Cardiac muscle cell (in vitro differentiated cells and primary cell): ENCODE measurements at regions not wholly inside any gene's neighbourhood (a gene's known extent, or its start where the extent isn't known, plus 50 kb on each side); places are given as distances from the start of the nearest gene placed in this dataset.

ENCODE experiments used
- DNase-seq, 2 donors: peaks; one replicate each; pipeline versions ENCODE4 v3.0.0 to v3.0.0-alpha.2; 2010 to 2017; ENCODE audit warnings: low read depth in 1 of 2, low spot score in 1 of 2
- H3K27ac ChIP-seq: fragments of 200-600 bp; sonication (generic); 2 replicates; pipeline ENCODE4 v1.5.1; 2016
- H3K27me3 ChIP-seq: fragments of 200-600 bp; sonication (generic); 2 replicates; pipeline ENCODE4 v1.6.0; 2016; ENCODE audit warnings: control low read depth
- H3K36me3 ChIP-seq: fragments of 200-600 bp; sonication (generic); 2 replicates; pipeline ENCODE4 v1.5.1; 2016; ENCODE audit warnings: control low read depth
- H3K4me1 ChIP-seq: fragments of 200-600 bp; sonication (generic); 2 replicates; pipeline ENCODE4 v1.8.1; 2017; ENCODE audit warnings: low read depth, mild to moderate bottlenecking, mixed run types
- H3K4me3 ChIP-seq: fragments of 200-600 bp; sonication (generic); 2 replicates; pipeline ENCODE4 v1.5.1; 2016; ENCODE audit warnings: mild to moderate bottlenecking
- H3K9me3 ChIP-seq: fragments of 200-600 bp; sonication (generic); 2 replicates; pipeline ENCODE4 v1.5.1; 2017; ENCODE audit warnings: low read depth, mild to moderate bottlenecking, control low read depth
- CTCF ChIP-seq: IDR thresholded peaks from 2 replicates; pipeline ENCODE4 v1.5.1; 2012; ENCODE audit warnings: low read depth, mild to moderate bottlenecking, low read length

- Histone ChIP-seq H3K4me1 (no peaks in the 10 kb centered on the region), H3K27me3 (no peaks in the 10 kb centered on the region), H3K4me3 (no peak overlapping the region), H3K9me3 (no peaks in the 10 kb centered on the region), H3K27ac (no peak overlapping the region), H3K36me3 (no peaks in the 10 kb centered on the region)
- DNase-seq: peak in 1 of 2 donors; percentile 51
- no peak for TF ChIP-seq CTCF
Observed at GRCh38 chr2:26530696-26531095, 52.8 kb upstream of the OTOF start.

GRCh38 chr2:26530240-26530540 is 52.3 kb upstream of the OTOF start:
- Histone ChIP-seq H3K9me3 (no peaks in the 10 kb centered on the region), H3K4me3 (no peak overlapping the region), H3K27ac (no peak overlapping the region), H3K4me1 (no peaks in the 10 kb centered on the region), H3K36me3 (no peaks in the 10 kb centered on the region), H3K27me3 (no peaks in the 10 kb centered on the region)
- no peak for DNase-seq
- no peak for TF ChIP-seq CTCF

GRCh38 chr2:26529406-26530239 is 51.7 kb upstream of the OTOF start:
- H3K27me3 ChIP-seq: no peaks in the 10 kb centered on the region
- H3K9me3 ChIP-seq: no peaks in the 10 kb centered on the region
- H3K36me3 ChIP-seq: no peaks in the 10 kb centered on the region
- no peak for TF ChIP-seq CTCF
- H3K4me3 ChIP-seq: no peak overlapping the region
- DNase-seq: no peak
- no peak overlapping the region for H3K27ac ChIP-seq
- no peaks in the 10 kb centered on the region for H3K4me1 ChIP-seq

GRCh38 chr2:26528836-26529235 is 50.9 kb upstream of the OTOF start:
- Histone ChIP-seq H3K27me3 (no peaks in the 10 kb centered on the region), H3K36me3 (no peaks in the 10 kb centered on the region), H3K27ac (no peak overlapping the region), H3K4me1 (no peaks in the 10 kb centered on the region), H3K4me3 (no peak overlapping the region), H3K9me3 (no peaks in the 10 kb centered on the region)
- no peak for TF ChIP-seq CTCF
- no peak for DNase-seq

GRCh38 chr2:26527726-26528585 is 50.0 kb upstream of the OTOF start:
- Histone ChIP-seq H3K4me1 (no peaks in the 10 kb centered on the region), H3K9me3 (no peaks in the 10 kb centered on the region), H3K27ac (no peak overlapping the region), H3K27me3 (no peaks in the 10 kb centered on the region), H3K4me3 (no peak overlapping the region), H3K36me3 (no peaks in the 10 kb centered on the region)
- DNase-seq: no peak
- TF ChIP-seq CTCF: no peak
